ENCODE measurements at regions not wholly inside any gene's neighbourhood (a gene's known extent, or its start where the extent isn't known, plus 50 kb on each side); places are given as distances from the start of the nearest gene placed in this dataset.

GRCh38 chr5:93294996-93295395, 286.0 kb downstream of the NR2F1-AS1 start:
- no peaks in the 10 kb centered on the region for H3K36me3 ChIP-seq
- 49 to 84% methylated on average over 1 of the region's 1 CpG for WGBS, 2 donors
- H3K4me1 ChIP-seq, result peaks cover 0 to 4% (median 0%) of the 10 kb centered on the region in 3 donors
- TF ChIP-seq CTCF (IDR thresholded peaks at IDR 0.05), result no peak
- no peaks in the 10 kb centered on the region for H3K27me3 ChIP-seq
- ATAC-seq (no peak), FAIRE-seq (no peak), DNase-seq (no peak)
- intact Hi-C loops (cut with DNase I), result no loop called here
- no peak overlapping the region for H3K4me3 ChIP-seq
- no peak overlapping the region for H3K27ac ChIP-seq
- no peaks in the 10 kb centered on the region for H3K9me3 ChIP-seq

- Histone ChIP-seq H3K4me3 (no peak overlapping the region), H3K27me3 (no peaks in the 10 kb centered on the region), H3K27ac (no peak overlapping the region), H3K9me3 (no peaks in the 10 kb centered on the region), H3K4me1 (peaks cover 0 to 4% (median 0%) of the 10 kb centered on the region in 3 donors), H3K36me3 (no peaks in the 10 kb centered on the region)
- DNase-seq, result no peak
- TF ChIP-seq CTCF (IDR thresholded peaks at IDR 0.05), result no peak
- intact Hi-C loops (cut with DNase I), result no loop called here
- ATAC-seq, result no peak
- no peak for FAIRE-seq
These were observed 286.8 kb downstream of the NR2F1-AS1 start for GRCh38 chr5:93294199-93294598.

GRCh38 chr5:93289942-93290341, 291.1 kb downstream of the NR2F1-AS1 start:
- 69 to 74% methylated on average over 2 of the region's 2 CpGs for WGBS, 2 donors

GRCh38 chr5:93285461-93285860, 295.6 kb downstream of the NR2F1-AS1 start:
- H3K36me3 ChIP-seq, result no peaks in the 10 kb centered on the region
- no peak for TF ChIP-seq CTCF (IDR thresholded peaks at IDR 0.05)
- no peak overlapping the region for H3K4me3 ChIP-seq
- DNase-seq, result no peak
- H3K27ac ChIP-seq, result no peak overlapping the region
- no peaks in the 10 kb centered on the region for H3K4me1 ChIP-seq
- no peak for FAIRE-seq
- WGBS, 2 donors, result 86 to 87% methylated on average over 1 of the region's 1 CpG
- H3K27me3 ChIP-seq, result no peaks in the 10 kb centered on the region
- no peaks in the 10 kb centered on the region for H3K9me3 ChIP-seq
- intact Hi-C loops (cut with DNase I), result no loop called here
- ATAC-seq, result no peak

More at GRCh38 chr5:93289942-93290341, 291.1 kb downstream of the NR2F1-AS1 start:
- Histone ChIP-seq H3K4me1 (no peaks in the 10 kb centered on the region), H3K9me3 (no peaks in the 10 kb centered on the region), H3K27ac (no peak overlapping the region), H3K36me3 (no peaks in the 10 kb centered on the region), H3K4me3 (no peak overlapping the region), H3K27me3 (no peaks in the 10 kb centered on the region)
- DNase-seq, result no peak
- no peak for ATAC-seq
- no peak for TF ChIP-seq CTCF (IDR thresholded peaks at IDR 0.05)
- no peak for FAIRE-seq
- intact Hi-C loops (cut with DNase I), result no loop called here

GRCh38 chr5:93281980-93282772, 298.8 kb downstream of the NR2F1-AS1 start:
- Histone ChIP-seq H3K36me3 (no peaks in the 10 kb centered on the region), H3K27me3 (no peaks in the 10 kb centered on the region), H3K4me3 (no peak overlapping the region), H3K27ac (no peak overlapping the region), H3K4me1 (no peaks in the 10 kb centered on the region), H3K9me3 (no peaks in the 10 kb centered on the region)
- FAIRE-seq, result no peak
- intact Hi-C loops (cut with DNase I), result no loop called here
- no peak for TF ChIP-seq CTCF (IDR thresholded peaks at IDR 0.05)
- DNase-seq, result no peak
- peak in 1 of 4 donors; percentile 11 for ATAC-seq
- WGBS, 2 donors, result 56 to 63% methylated on average over 4 of the region's 4 CpGs
